DOHH2 (cell line): ENCODE measurements at regions not wholly inside any gene's neighbourhood (a gene's known extent, or its start where the extent isn't known, plus 50 kb on each side); places are given as distances from the start of the nearest gene placed in this dataset.

ENCODE experiments used
- H3F3A ChIP-seq: fragments of 200-600 bp; sonication (generic), shearing (Covaris generic); 2 replicates; pipeline ENCODE4 v1.6.0; 2016; ENCODE audit warnings: antibody characterized with exemption, mild to moderate bottlenecking; ENCODE audit not compliant: control insufficient read depth, insufficient read depth
- H3K27ac ChIP-seq: fragments of 200-600 bp; sonication (generic); 2 replicates; pipeline ENCODE4 v1.5.1; 2014; ENCODE audit warnings: low read depth, mild to moderate bottlenecking, low read length, moderate library complexity
- H3K27me3 ChIP-seq: fragments of 200-600 bp; sonication (generic); 2 replicates; pipeline ENCODE4 v1.6.1; 2014; ENCODE audit warnings: mild to moderate bottlenecking, low read length, mixed read lengths; ENCODE audit not compliant: control insufficient read depth
- H3K36me3 ChIP-seq: fragments of 200-600 bp; sonication (generic); 2 replicates; pipeline ENCODE4 v1.6.1; 2014; ENCODE audit warnings: mild to moderate bottlenecking, low read length, moderate library complexity, mixed read lengths; ENCODE audit not compliant: control insufficient read depth
- H3K4me1 ChIP-seq: fragments of 200-600 bp; sonication (generic); 2 replicates; pipeline ENCODE4 v1.6.1; 2014; ENCODE audit warnings: mild to moderate bottlenecking, low read length, mixed read lengths; ENCODE audit not compliant: control insufficient read depth
- H3K4me2 ChIP-seq: fragments of 200-600 bp; sonication (generic); 2 replicates; pipeline ENCODE4 v1.6.0; 2014; ENCODE audit warnings: mild to moderate bottlenecking, low read length, moderate library complexity
- H3K4me3 ChIP-seq: fragments of 200-600 bp; sonication (generic); 2 replicates; pipeline ENCODE4 v1.5.1; 2014; ENCODE audit warnings: mild to moderate bottlenecking, low read length, mixed read lengths
- H3K79me2 ChIP-seq: fragments of 200-600 bp; sonication (generic); 2 replicates; pipeline ENCODE4 v1.6.1; 2014; ENCODE audit warnings: mild to moderate bottlenecking, low read length, mixed read lengths; ENCODE audit not compliant: control insufficient read depth
- H3K9me2 ChIP-seq: fragments of 200-600 bp; sonication (generic); replicated peaks from 2 replicates; pipeline ENCODE4 v1.6.1; 2014; ENCODE audit warnings: mild to moderate bottlenecking, low read length, mixed read lengths; ENCODE audit not compliant: control insufficient read depth
- H3K9me3 ChIP-seq: fragments of 200-600 bp; sonication (generic); 2 replicates; pipeline ENCODE4 v1.6.1; 2014; ENCODE audit warnings: antibody characterized with exemption, low read length, mixed read lengths; ENCODE audit not compliant: control insufficient read depth, insufficient read depth
- H4K20me1 ChIP-seq: fragments of 200-600 bp; sonication (generic); 2 replicates; pipeline ENCODE4 v1.6.0; 2014; ENCODE audit warnings: low read depth, mild to moderate bottlenecking, antibody characterized with exemption, low read length, moderate library complexity; ENCODE audit not compliant: control insufficient read depth, insufficient read depth
- EZH2phosphoT487 ChIP-seq: fragments of 200-600 bp; sonication (generic); IDR thresholded peaks from 2 replicates; pipeline ENCODE4 v1.6.1; 2017; ENCODE audit warnings: borderline replicate concordance, mild to moderate bottlenecking, antibody characterized with exemption, low read length, moderate library complexity, mixed read lengths
- TF ChIP-seq, protein P1 (sequence below): fragments of 200-600 bp; sonication (generic); IDR thresholded peaks from one replicate; pipeline ENCODE4 v1.5.1; 2014; ENCODE audit warnings: antibody characterized with exemption, mild to moderate bottlenecking, low read depth, low read length; ENCODE audit not compliant: poor library complexity, severe bottlenecking

DNA sequence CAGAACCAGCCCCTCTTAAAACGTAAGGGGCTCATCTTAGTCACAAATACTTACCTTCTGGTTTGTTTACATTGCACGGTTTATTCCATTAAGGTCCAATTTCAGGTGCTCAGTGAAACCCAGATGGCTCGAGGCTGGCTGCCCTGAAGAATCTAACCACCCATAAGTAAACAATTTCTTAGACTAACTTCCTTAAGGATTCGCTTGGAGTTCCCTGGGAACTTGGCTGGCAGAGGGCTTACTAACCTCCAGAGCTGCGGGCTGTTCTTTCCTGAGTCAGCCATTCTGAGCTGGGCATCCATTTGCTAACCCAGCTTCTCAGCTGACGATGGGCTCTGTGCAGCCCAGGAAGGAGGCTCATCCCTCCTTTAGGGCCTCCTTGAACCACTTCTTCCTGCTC lies 262.1 kb downstream of the FGF9 start:
- Histone ChIP-seq H3K4me3 (no peak overlapping the region), H3K9me2 (no peaks in the 10 kb centered on the region), H3K4me1 (no peaks in the 10 kb centered on the region), H3K79me2 (no peaks in the 10 kb centered on the region), H3K4me2 (no peak overlapping the region), H3K27ac (no peak overlapping the region), H3K36me3 (no peaks in the 10 kb centered on the region), H3K27me3 (no peaks in the 10 kb centered on the region), H3K9me3 (no peaks in the 10 kb centered on the region; the same call in 1 of the 2 replicates), H3F3A (no peaks in the 10 kb centered on the region), H4K20me1 (no peaks in the 10 kb centered on the region)
- TF ChIP-seq, protein P1, sequence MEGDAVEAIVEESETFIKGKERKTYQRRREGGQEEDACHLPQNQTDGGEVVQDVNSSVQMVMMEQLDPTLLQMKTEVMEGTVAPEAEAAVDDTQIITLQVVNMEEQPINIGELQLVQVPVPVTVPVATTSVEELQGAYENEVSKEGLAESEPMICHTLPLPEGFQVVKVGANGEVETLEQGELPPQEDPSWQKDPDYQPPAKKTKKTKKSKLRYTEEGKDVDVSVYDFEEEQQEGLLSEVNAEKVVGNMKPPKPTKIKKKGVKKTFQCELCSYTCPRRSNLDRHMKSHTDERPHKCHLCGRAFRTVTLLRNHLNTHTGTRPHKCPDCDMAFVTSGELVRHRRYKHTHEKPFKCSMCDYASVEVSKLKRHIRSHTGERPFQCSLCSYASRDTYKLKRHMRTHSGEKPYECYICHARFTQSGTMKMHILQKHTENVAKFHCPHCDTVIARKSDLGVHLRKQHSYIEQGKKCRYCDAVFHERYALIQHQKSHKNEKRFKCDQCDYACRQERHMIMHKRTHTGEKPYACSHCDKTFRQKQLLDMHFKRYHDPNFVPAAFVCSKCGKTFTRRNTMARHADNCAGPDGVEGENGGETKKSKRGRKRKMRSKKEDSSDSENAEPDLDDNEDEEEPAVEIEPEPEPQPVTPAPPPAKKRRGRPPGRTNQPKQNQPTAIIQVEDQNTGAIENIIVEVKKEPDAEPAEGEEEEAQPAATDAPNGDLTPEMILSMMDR = no peak
- TF ChIP-seq EZH2phosphoT487 = no peak

- no peaks in the 10 kb centered on the region for H3K36me3 ChIP-seq
- TF ChIP-seq, protein P1 = no peak
- no peak for TF ChIP-seq EZH2phosphoT487
- H3K4me2 ChIP-seq = no peak overlapping the region
- no peaks in the 10 kb centered on the region for H3K27me3 ChIP-seq
- H3K9me3 ChIP-seq = no peaks in the 10 kb centered on the region; the same call in 1 of the 2 replicates
- H3K27ac ChIP-seq = no peak overlapping the region
- H3K79me2 ChIP-seq = no peaks in the 10 kb centered on the region
- H4K20me1 ChIP-seq = no peaks in the 10 kb centered on the region
- H3K4me3 ChIP-seq = no peak overlapping the region
- H3K9me2 ChIP-seq = no peaks in the 10 kb centered on the region
- H3K4me1 ChIP-seq = no peaks in the 10 kb centered on the region
- H3F3A ChIP-seq = no peaks in the 10 kb centered on the region
These were observed 263.4 kb downstream of the FGF9 start for GRCh38 chr13:21934284-21934683.

GRCh38 chr13:21936674-21937073 lies 265.8 kb downstream of the FGF9 start:
- no peaks in the 10 kb centered on the region; the same call in 1 of the 2 replicates for H3K9me3 ChIP-seq
- H3K36me3 ChIP-seq = no peaks in the 10 kb centered on the region
- H3K79me2 ChIP-seq = no peaks in the 10 kb centered on the region
- H3K4me2 ChIP-seq = no peak overlapping the region
- no peaks in the 10 kb centered on the region for H3K4me1 ChIP-seq
- no peak overlapping the region for H3K27ac ChIP-seq
- H3K27me3 ChIP-seq = no peaks in the 10 kb centered on the region
- no peak overlapping the region for H3K4me3 ChIP-seq
- no peaks in the 10 kb centered on the region for H3K9me2 ChIP-seq
- H4K20me1 ChIP-seq = no peaks in the 10 kb centered on the region
- TF ChIP-seq, protein P1 = no peak
- no peak for TF ChIP-seq EZH2phosphoT487
- H3F3A ChIP-seq = no peaks in the 10 kb centered on the region

DNA sequence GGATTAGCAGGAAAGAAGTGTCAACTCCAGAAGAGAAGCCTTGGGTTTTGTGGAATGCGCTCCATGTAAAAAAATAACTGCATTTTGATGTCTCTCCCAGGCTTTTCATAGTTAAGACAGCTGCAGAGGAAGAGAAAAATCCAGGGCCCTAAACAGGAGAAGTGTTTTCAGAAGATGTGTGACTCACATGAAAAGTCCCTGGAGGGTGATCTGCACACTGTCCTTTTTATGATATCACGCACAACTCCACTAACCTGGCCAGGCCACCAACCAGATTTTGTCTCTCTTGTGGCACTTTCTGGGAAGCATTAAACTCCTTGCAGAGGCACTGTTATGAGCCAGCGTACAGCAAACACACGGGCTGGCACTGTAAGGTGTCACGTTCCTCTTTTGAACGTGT lies 267.3 kb downstream of the FGF9 start:
- Histone ChIP-seq H3K27me3 (no peaks in the 10 kb centered on the region), H3K4me2 (no peak overlapping the region), H3K79me2 (no peaks in the 10 kb centered on the region), H3F3A (no peaks in the 10 kb centered on the region), H4K20me1 (no peaks in the 10 kb centered on the region), H3K9me2 (no peaks in the 10 kb centered on the region), H3K36me3 (no peaks in the 10 kb centered on the region), H3K27ac (no peak overlapping the region), H3K4me3 (no peak overlapping the region), H3K4me1 (no peaks in the 10 kb centered on the region), H3K9me3 (peaks cover 7% of the 10 kb centered on the region; the same call in 1 of the 2 replicates)
- TF ChIP-seq, protein P1 = no peak
- no peak for TF ChIP-seq EZH2phosphoT487
